ENCODE measurements at regions not wholly inside any gene's neighbourhood (a gene's known extent, or its start where the extent isn't known, plus 50 kb on each side); places are given as distances from the start of the nearest gene placed in this dataset.

DNA sequence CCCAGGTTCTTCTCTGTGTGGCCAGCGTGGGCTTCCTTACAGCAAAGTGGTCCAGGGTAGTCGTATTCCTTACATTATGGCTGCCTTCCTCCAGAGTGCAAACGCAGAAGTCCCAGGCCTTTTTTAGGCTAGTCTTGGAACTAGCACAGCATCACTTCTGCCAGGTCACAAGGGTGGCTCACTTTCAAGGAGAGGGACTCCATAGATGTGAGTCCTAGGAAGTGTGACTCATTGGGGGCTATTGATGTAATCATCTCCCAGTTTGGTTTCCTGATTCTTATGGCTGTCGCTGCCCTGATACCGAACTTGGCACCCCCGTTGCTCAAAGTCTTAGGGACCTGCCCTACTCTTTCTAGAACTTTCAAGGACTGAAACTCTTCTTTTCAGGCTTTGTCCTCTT is 140.0 kb downstream of the DCK start:
- H3K27me3 ChIP-seq = no peaks in the 10 kb centered on the region
- H3K4me3 ChIP-seq = no peak overlapping the region
- intact Hi-C loops (cut with DNase I) = no loop called here
- no peaks in the 10 kb centered on the region for H3K36me3 ChIP-seq
- TF ChIP-seq, protein P1, sequence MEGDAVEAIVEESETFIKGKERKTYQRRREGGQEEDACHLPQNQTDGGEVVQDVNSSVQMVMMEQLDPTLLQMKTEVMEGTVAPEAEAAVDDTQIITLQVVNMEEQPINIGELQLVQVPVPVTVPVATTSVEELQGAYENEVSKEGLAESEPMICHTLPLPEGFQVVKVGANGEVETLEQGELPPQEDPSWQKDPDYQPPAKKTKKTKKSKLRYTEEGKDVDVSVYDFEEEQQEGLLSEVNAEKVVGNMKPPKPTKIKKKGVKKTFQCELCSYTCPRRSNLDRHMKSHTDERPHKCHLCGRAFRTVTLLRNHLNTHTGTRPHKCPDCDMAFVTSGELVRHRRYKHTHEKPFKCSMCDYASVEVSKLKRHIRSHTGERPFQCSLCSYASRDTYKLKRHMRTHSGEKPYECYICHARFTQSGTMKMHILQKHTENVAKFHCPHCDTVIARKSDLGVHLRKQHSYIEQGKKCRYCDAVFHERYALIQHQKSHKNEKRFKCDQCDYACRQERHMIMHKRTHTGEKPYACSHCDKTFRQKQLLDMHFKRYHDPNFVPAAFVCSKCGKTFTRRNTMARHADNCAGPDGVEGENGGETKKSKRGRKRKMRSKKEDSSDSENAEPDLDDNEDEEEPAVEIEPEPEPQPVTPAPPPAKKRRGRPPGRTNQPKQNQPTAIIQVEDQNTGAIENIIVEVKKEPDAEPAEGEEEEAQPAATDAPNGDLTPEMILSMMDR (IDR thresholded peaks at IDR 0.05) = no peak
- TF ChIP-seq POLR2AphosphoS5 (IDR thresholded peaks at IDR 0.05) = no peak
- no peak for TF ChIP-seq EP300 (IDR thresholded peaks at IDR 0.05)
- no peak for TF ChIP-seq POLR2A (IDR thresholded peaks at IDR 0.05)
- no peaks in the 10 kb centered on the region for H3K4me1 ChIP-seq
- WGBS, 2 donors = 91 to 92% methylated on average over 6 of the region's 6 CpGs
- no peak overlapping the region for H3K27ac ChIP-seq
- no peaks in the 10 kb centered on the region for H3K9me3 ChIP-seq
- no peak for DNase-seq

DNA sequence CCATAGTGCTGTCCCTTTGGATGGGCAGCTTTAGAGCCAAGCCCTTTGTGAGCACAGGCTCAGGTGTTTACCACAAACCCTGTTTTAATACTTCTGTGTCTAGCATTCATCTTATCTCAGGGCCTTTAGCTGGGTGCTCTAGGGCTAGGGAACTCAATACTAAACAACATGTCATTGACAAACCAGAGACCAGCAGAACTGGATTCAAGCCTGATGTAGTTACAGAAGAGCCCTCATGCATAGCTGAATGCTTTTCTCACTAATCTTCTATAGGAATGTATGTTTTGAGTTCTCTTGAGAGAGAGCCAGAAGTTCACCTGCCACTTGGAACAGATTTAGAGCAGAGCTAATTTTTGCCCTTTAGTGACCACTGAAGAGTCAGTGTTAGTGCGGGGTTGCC is 142.6 kb downstream of the DCK start:
- no peak for DNase-seq
- Histone ChIP-seq H3K4me1 (no peaks in the 10 kb centered on the region), H3K9me3 (no peaks in the 10 kb centered on the region), H3K4me3 (no peak overlapping the region), H3K36me3 (no peaks in the 10 kb centered on the region), H3K27me3 (no peaks in the 10 kb centered on the region), H3K27ac (no peak overlapping the region)
- no peak for TF ChIP-seq EP300 (IDR thresholded peaks at IDR 0.05)
- no peak for TF ChIP-seq POLR2A (IDR thresholded peaks at IDR 0.05)
- TF ChIP-seq POLR2AphosphoS5 (IDR thresholded peaks at IDR 0.05) = no peak
- TF ChIP-seq, protein P1 (IDR thresholded peaks at IDR 0.05) = no peak
- 94 to 98% methylated on average over 1 of the region's 1 CpG for WGBS, 2 donors
- intact Hi-C loops (cut with DNase I) = no loop called here

DNA sequence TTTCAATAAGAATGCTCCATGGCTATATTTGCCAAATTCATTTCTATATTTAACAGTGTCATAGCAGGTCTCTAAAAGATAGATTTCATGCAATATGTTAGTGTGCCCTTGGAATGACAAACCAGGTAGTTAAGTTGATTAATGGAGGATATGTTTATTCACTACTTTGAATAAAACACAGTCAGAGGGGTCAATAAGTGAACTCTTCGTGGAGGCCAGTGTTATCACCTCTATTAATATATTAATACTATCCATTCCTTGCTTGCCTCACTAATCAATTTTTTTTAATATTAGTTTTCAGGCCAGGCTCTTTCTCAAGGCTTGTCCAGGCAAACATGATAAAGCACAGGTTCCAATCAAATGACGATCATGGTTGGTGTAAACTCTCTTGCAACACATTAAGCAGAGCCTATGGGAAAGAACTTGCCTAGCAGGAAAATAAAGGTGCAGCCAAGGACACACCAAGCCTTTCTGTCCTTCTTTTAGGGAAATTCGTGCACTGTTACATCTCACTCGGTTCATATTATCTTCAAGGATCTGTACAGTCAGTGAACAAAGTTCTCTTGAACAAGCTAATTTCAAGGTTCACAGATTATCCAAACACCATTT is 144.7 kb downstream of the DCK start:
- intact Hi-C loops (cut with DNase I) = no loop called here
- no peaks in the 10 kb centered on the region for H3K36me3 ChIP-seq
- no peaks in the 10 kb centered on the region for H3K9me3 ChIP-seq
- no peaks in the 10 kb centered on the region for H3K4me1 ChIP-seq
- DNase-seq = no peak
- no peak for TF ChIP-seq POLR2AphosphoS5 (IDR thresholded peaks at IDR 0.05)
- TF ChIP-seq EP300 (IDR thresholded peaks at IDR 0.05) = no peak
- TF ChIP-seq, protein P1 (IDR thresholded peaks at IDR 0.05) = no peak
- no peak for TF ChIP-seq POLR2A (IDR thresholded peaks at IDR 0.05)
- no peak overlapping the region for H3K27ac ChIP-seq
- no peak overlapping the region for H3K4me3 ChIP-seq
- H3K27me3 ChIP-seq = no peaks in the 10 kb centered on the region
- WGBS, 2 donors = 62 to 77% methylated on average over 4 of the region's 4 CpGs

DNA sequence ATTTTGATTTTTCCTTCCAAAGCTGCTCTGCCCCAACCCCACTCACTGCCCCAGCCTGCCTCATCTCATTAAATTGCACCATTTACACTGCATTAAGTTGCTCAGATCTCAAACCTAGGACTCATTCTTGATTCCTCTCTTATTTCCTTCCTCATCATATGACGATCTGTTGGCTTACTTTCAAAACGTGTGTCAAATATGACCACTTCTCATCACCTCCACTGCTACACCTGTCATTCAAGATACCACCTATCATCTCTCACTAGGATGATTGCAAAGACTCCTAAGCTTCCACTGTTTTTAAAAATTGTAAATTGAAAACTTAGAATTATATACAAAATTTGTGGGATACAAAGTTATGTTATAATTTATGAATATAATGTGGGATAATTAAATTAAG is 147.1 kb downstream of the DCK start:
- no peaks in the 10 kb centered on the region for H3K36me3 ChIP-seq
- DNase-seq = no peak
- H3K4me3 ChIP-seq = no peak overlapping the region
- no peaks in the 10 kb centered on the region for H3K9me3 ChIP-seq
- 66 to 75% methylated on average over 2 of the region's 2 CpGs for WGBS, 2 donors
- H3K27me3 ChIP-seq = no peaks in the 10 kb centered on the region
- intact Hi-C loops (cut with DNase I) = no loop called here
- H3K4me1 ChIP-seq = no peaks in the 10 kb centered on the region
- no peak for TF ChIP-seq POLR2A (IDR thresholded peaks at IDR 0.05)
- no peak for TF ChIP-seq EP300 (IDR thresholded peaks at IDR 0.05)
- no peak overlapping the region for H3K27ac ChIP-seq

DNA sequence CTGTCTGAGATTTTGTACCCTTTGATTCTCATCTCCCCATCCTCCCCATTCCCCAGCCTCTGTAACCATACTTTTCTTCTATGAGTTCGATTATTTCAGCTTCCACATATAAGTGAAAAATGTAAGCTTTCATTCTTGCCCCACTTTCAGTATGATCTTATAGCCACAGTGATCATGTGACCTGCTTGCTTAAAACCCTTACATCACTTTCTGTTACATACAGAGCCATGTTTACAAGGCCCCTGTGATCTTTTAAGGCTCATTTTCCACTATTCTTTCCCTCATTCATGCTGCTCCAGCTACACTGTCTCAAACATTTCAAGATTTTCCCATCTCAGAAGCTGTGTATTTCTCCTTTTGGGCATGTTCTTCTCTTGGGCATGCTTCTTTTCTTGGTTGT is 147.7 kb downstream of the DCK start:
- Histone ChIP-seq H3K36me3 (no peaks in the 10 kb centered on the region), H3K4me3 (no peak overlapping the region), H3K9me3 (no peaks in the 10 kb centered on the region), H3K27me3 (no peaks in the 10 kb centered on the region), H3K27ac (no peak overlapping the region), H3K4me1 (no peaks in the 10 kb centered on the region)
- TF ChIP-seq EP300 (IDR thresholded peaks at IDR 0.05) (no peak), POLR2AphosphoS5 (IDR thresholded peaks at IDR 0.05) (no peak), POLR2A (IDR thresholded peaks at IDR 0.05) (no peak)
- TF ChIP-seq, protein P1 (IDR thresholded peaks at IDR 0.05) = no peak
- 78 to 90% methylated on average over 1 of the region's 1 CpG for WGBS, 2 donors
- no peak for DNase-seq
- intact Hi-C loops (cut with DNase I) = no loop called here
